ENCODE measurements at regions not wholly inside any gene's neighbourhood (a gene's known extent, or its start where the extent isn't known, plus 50 kb on each side); places are given as distances from the start of the nearest gene placed in this dataset.

GRCh38 chr4:116755051-116755450, 330.3 kb downstream of the TRAM1L1 start:
- Histone ChIP-seq H3K4me3 (no peak overlapping the region), H3K4me1 (no peaks in the 10 kb centered on the region), H3K27ac (no peak overlapping the region), H3K36me3 (no peaks in the 10 kb centered on the region), H3K9me3 (no peaks in the 10 kb centered on the region), H3K27me3 (no peaks in the 10 kb centered on the region)
- 31 to 38% methylated on average over 1 of the region's 1 CpG for WGBS, 2 donors
- TF ChIP-seq EP300 (IDR thresholded peaks at IDR 0.05) (no peak), CTCF (IDR thresholded peaks at IDR 0.05) (no peak), POLR2A (IDR thresholded peaks at IDR 0.05) (no peak)
- no peak for DNase-seq (ENCODE audit: low spot score in 2 of 2)

- 52 to 66% methylated on average over 2 of the region's 2 CpGs for WGBS, 2 donors
Measured at GRCh38 chr4:116752027-116752426, 333.3 kb downstream of the TRAM1L1 start.

GRCh38 chr4:116736756-116737155, 348.6 kb downstream of the TRAM1L1 start:
- H3K9me3 ChIP-seq = no peaks in the 10 kb centered on the region
- 96 to 97% methylated on average over 1 of the region's 1 CpG for WGBS, 2 donors

More at GRCh38 chr4:116752027-116752426, 333.3 kb downstream of the TRAM1L1 start:
- Histone ChIP-seq H3K27ac (no peak overlapping the region), H3K36me3 (no peaks in the 10 kb centered on the region), H3K27me3 (no peaks in the 10 kb centered on the region), H3K4me1 (no peaks in the 10 kb centered on the region), H3K9me3 (no peaks in the 10 kb centered on the region), H3K4me3 (no peak overlapping the region)
- no peak for DNase-seq (ENCODE audit: low spot score in 2 of 2)
- TF ChIP-seq EP300 (IDR thresholded peaks at IDR 0.05) = no peak
- TF ChIP-seq CTCF (IDR thresholded peaks at IDR 0.05) = no peak
- no peak for TF ChIP-seq POLR2A (IDR thresholded peaks at IDR 0.05)

GRCh38 chr4:116734178-116734577, 351.2 kb downstream of the TRAM1L1 start:
- WGBS, 2 donors = 78% methylated on average over 2 of the region's 2 CpGs
- TF ChIP-seq CTCF (IDR thresholded peaks at IDR 0.05) (no peak), EP300 (IDR thresholded peaks at IDR 0.05) (no peak), POLR2A (IDR thresholded peaks at IDR 0.05) (no peak)

More at GRCh38 chr4:116736756-116737155, 348.6 kb downstream of the TRAM1L1 start:
- H3K27ac ChIP-seq = no peak overlapping the region
- H3K27me3 ChIP-seq = no peaks in the 10 kb centered on the region
- H3K4me1 ChIP-seq = no peaks in the 10 kb centered on the region
- no peak for TF ChIP-seq CTCF (IDR thresholded peaks at IDR 0.05)
- no peak for TF ChIP-seq POLR2A (IDR thresholded peaks at IDR 0.05)
- no peak for TF ChIP-seq EP300 (IDR thresholded peaks at IDR 0.05)
- no peaks in the 10 kb centered on the region for H3K36me3 ChIP-seq
- no peak overlapping the region for H3K4me3 ChIP-seq
- no peak for DNase-seq (ENCODE audit: low spot score in 2 of 2)

GRCh38 chr4:116733370-116733769, 352.0 kb downstream of the TRAM1L1 start:
- no peak for TF ChIP-seq CTCF (IDR thresholded peaks at IDR 0.05)
- TF ChIP-seq POLR2A (IDR thresholded peaks at IDR 0.05) = no peak
- no peak for TF ChIP-seq EP300 (IDR thresholded peaks at IDR 0.05)
- Histone ChIP-seq H3K4me3 (no peak overlapping the region), H3K9me3 (no peaks in the 10 kb centered on the region), H3K4me1 (no peaks in the 10 kb centered on the region), H3K36me3 (no peaks in the 10 kb centered on the region), H3K27me3 (no peaks in the 10 kb centered on the region), H3K27ac (no peak overlapping the region)
- WGBS, 2 donors = 89 to 91% methylated on average over 4 of the region's 4 CpGs
- DNase-seq (ENCODE audit: low spot score in 2 of 2) = no peak

More at GRCh38 chr4:116734178-116734577, 351.2 kb downstream of the TRAM1L1 start:
- Histone ChIP-seq H3K27ac (no peak overlapping the region), H3K9me3 (no peaks in the 10 kb centered on the region), H3K36me3 (no peaks in the 10 kb centered on the region), H3K4me1 (no peaks in the 10 kb centered on the region), H3K4me3 (no peak overlapping the region), H3K27me3 (no peaks in the 10 kb centered on the region)
- no peak for DNase-seq (ENCODE audit: low spot score in 2 of 2)

Measured in tibial nerve (tissue), 4 donors.